Inferior parietal cortex (tissue), 1 donor: ENCODE measurements at regions not wholly inside any gene's neighbourhood (a gene's known extent, or its start where the extent isn't known, plus 50 kb on each side); places are given as distances from the start of the nearest gene placed in this dataset.
"Not testable (repeated sequence)": the region's sequence is repeated elsewhere in the genome, so short reads cannot be mapped to it uniquely, and the experiment has no call there.

Source experiments
- DNase-seq: peaks from one replicate; pipeline ENCODE4 v3.0.0-alpha.2; 2016; ENCODE audit errors: extremely low spot score

DNA sequence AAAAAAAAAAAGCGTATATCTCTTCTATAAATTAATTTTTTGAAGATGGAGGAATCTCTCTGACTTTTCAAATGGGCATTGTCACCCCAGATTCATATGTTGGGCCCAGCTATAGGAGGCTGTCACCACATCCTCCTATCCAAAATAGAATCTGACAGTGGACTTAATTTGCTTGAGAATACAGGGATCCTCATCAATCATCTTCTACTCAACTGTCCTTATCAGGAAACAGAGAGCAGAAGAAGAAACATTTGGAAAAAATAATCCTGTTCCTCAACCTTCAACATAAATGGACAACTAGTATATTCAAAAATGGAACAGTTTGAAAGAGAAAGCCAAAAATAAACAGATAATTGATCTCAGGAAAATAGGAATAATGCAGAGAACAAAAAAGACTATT lies 725.4 kb upstream of the INTU start:
- DNase-seq = no peak

DNA sequence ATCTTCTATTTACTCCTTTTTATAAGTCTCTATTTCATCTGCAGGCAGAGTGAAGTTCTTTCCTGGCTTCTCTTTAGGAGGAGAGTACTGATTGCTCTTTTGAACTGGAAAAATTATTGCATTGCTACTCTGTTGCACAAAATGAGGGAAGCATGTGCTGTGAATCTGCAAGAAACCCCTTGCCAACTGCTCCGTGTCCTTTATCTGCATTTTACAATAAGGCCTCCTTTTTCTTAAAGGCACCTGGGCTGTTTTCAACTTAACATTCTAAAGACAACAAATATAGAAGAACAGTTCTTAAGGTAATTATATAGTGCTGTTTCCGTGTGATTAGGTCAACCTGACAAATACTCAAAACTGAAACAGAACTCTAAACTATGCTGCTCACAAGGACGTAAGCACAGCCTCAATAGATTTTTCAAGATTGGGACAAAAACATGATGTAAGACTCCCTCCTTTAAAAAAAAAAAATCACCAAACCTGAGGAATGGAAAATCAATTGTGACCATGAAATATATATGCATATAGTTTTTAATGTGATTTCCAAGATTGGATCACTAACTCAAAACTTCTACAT lies 716.6 kb upstream of the INTU start:
- no peak for DNase-seq

GRCh38 chr4:126916626-126917140 lies 716.1 kb upstream of the INTU start:
- peak; percentile 21 for DNase-seq

DNA sequence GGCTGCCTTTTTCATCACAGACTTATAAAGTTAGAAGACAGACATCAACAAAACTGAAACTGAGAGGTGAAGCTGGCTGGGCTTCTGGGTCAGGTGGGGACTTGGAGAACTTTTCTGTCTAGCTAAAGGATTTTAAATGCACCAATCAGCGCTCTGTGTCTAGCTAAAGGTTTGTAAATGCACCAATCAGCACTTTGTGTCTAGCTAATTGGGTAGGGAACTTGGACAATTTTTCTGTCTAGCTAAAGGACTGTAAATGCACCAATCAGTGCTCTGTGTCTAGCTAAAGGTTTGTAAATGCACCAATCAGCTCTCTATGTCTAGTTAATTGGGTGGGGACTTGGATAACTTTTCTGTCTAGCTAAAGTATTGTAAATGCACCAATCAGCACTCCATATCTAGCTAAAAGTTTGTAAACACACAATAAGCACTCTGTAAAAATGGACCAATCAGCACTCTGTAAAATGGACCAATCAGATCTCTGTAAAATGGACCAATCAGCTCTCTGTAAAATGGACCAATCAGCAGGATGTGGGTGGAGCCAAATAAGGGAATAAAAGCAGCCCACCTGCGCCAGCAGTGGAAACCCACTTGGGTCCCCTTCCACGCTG lies 710.3 kb upstream of the INTU start:
- DNase-seq = not testable (repeated sequence)

DNA sequence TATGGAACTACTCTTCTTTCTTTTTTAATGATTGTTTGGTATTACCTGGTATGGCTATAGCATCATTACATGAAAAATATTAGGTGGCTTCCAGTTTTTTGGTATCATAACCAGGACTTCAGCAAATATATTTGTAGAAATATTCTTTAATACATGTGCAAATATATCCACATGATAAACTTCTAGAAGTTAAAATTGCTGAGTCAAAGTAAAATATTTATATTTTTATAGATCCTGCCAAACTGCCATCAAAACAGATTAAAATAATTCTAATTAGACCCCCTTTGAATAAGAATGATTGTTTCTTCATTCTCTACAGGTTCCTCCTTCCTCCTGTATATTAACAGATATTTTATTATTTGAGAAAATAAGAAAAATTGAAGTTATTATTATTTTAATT lies 708.5 kb upstream of the INTU start:
- DNase-seq = no peak

DNA sequence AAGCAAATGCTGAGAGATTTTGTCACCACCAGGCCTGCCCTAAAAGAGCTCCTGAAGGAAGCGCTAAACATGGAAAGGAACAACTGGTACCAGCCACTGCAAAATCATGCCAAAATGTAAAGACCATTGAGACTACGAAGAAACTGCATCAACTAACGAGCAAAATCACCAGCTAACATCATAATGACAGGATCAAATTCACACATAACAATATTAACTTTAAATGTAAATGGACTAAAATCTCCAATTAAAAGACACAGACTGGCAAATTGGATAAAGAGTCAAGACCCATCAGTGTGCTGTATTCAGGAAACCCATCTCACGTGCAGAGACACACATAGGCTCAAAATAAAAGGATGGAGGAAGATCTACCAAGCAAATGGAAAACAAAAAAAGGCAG lies 702.7 kb upstream of the INTU start:
- DNase-seq = not testable (repeated sequence)

- no peak for DNase-seq
Measured at GRCh38 chr4:126935801-126936200, 697.0 kb upstream of the INTU start.

DNA sequence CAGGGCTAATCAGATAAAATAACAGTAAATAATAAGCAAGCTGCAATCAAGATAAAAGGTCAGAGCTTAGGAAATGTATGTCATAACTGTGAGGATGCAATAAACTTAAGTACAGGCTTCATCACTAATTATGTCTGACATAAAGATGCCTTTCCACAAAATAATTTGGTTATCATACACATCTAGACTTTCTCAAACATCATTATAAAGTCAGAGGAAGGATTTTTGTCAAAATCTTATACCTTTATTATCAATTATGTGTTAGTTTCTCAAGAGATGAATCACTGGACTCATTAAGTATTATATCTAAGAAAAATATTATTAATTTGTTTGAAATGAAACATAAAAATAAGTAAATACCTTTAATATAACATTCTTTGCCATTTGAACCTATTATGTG lies 695.4 kb upstream of the INTU start:
- no peak for DNase-seq

DNA sequence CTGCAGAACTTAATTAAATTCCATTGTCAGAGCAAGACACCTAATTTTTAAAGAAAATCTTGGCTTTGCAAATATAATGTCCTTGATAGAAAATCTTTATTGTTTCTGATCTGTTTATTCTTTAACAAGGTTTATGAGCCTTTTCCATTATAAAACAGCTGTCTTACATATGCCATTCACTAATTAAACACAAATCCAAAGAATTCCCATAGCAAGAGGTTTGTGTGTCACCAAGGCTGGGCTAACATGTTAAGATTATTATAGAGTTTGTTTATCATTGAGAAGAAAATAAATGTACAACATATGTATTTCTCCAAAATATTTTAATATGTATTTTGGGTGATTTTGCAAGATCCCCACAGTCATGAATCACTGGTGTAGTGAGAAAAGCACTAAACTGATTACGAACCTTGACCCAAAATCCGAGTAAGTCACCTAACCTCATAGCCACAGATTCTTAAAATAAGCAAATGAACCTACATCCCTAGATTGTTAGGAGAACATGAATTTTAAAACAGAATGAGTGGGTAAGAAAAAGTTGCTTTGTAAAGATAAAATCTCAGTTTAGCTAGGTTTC lies 694.8 kb upstream of the INTU start:
- no peak for DNase-seq

- DNase-seq = no peak
Measured at GRCh38 chr4:126939401-126939800, 693.4 kb upstream of the INTU start.

GRCh38 chr4:126947536-126947935 lies 685.2 kb upstream of the INTU start:
- DNase-seq = no peak

GRCh38 chr4:126954537-126955291 lies 678.0 kb upstream of the INTU start:
- no peak for DNase-seq

- peak; percentile 37 for DNase-seq
Measured at GRCh38 chr4:126955292-126956183, 677.2 kb upstream of the INTU start.

GRCh38 chr4:126956184-126956897 lies 676.4 kb upstream of the INTU start:
- DNase-seq = no peak

- no peak for DNase-seq
Measured at GRCh38 chr4:126957556-126957955, 675.2 kb upstream of the INTU start.

DNA sequence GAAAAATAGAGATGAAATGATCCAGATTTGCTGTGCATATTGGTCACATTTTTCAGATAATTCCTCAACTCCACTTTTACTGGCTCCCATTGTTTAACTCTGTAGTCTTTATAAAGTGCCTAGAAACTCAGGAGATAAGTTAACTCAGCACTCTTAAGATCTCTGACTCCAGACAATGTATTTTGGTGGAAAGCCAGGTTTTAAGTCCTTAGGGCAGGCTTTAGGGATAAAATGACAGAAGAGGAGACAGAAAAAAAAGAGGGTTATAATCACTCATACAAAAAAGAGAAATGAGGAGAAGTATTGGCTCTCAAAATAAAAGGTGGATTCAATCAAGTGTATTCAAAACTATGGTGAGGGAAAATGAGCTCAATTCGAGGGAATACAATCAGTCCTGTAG lies 674.8 kb upstream of the INTU start:
- no peak for DNase-seq

- no peak for DNase-seq
Measured at GRCh38 chr4:126958482-126958881, 674.3 kb upstream of the INTU start.

- no peak for DNase-seq
Measured at GRCh38 chr4:126959056-126959745, 673.6 kb upstream of the INTU start.

DNA sequence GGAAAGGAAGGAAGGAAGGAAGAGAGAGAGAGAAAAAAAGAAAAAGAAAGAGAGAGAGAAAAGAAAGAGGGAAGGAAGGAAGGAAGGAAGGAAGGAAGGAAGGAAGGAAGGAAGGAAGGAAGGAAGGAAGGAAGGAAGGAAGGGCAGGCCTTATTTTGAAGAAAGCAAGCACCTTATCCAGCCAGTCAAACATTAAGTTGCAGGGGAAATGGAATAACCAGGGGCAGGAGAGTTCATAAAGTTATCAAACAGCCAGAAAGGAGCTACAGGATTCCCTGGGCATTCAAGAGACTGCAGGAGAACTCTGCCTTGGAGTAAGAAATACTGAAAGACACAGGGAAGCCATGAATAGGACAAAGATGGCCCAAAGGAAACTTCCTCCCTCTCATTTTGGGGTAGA lies 672.0 kb upstream of the INTU start:
- DNase-seq = no peak

- DNase-seq = no peak
Measured at GRCh38 chr4:126961661-126962060, 671.1 kb upstream of the INTU start.
